HEK293 (cell line): ENCODE measurements at regions not wholly inside any gene's neighbourhood (a gene's known extent, or its start where the extent isn't known, plus 50 kb on each side); places are given as distances from the start of the nearest gene placed in this dataset.

Source experiments
- CTCF ChIA-PET: fragments of 350-600 bp; formaldehyde crosslinking; extraction: SDS; loops from one replicate; lab custom pipeline; 2021; ENCODE audit warnings: antibody characterized with exemption; lab: Yijun Ruan, JAX
- POLR2A ChIA-PET: fragments of 300-600 bp; formaldehyde crosslinking; extraction: SDS; loops from one replicate; lab custom pipeline; 2020; ENCODE audit warnings: antibody characterized with exemption, inconsistent platforms; lab: Yijun Ruan, JAX
- H3K27ac ChIP-seq: fragments of 200-500 bp; sonication (Bioruptor generic); 2 replicates; pipeline ENCODE4 v1.5.1; 2014; ENCODE audit warnings: low read depth, low read length, control low read depth, inconsistent platforms; ENCODE audit errors: extremely low read depth
- H3K36me3 ChIP-seq, 2 experiments: fragments of 200-500 bp in 1 of 2; sonication (Bioruptor generic) in 1 of 2; 1 replicate in 1 of 2; 2 replicates in 1 of 2; pipeline ENCODE4 v1.5.1; 2014 to 2017; ENCODE audit warnings: inconsistent platforms in 2 of 2, low read length in 2 of 2; ENCODE audit not compliant: control insufficient read depth in 2 of 2, insufficient read depth in 1 of 2
- H3K4me1 ChIP-seq: fragments of 200-500 bp; sonication (Bioruptor generic); 2 replicates; pipeline ENCODE4 v1.5.1; 2014; ENCODE audit warnings: mild to moderate bottlenecking, low read length, inconsistent platforms; ENCODE audit not compliant: control insufficient read depth, insufficient read depth
- H3K4me3 ChIP-seq: 2 replicates; pipeline ENCODE4 v1.5.1; 2011; ENCODE audit warnings: low read depth, mild to moderate bottlenecking, control low read depth, low read length, moderate library complexity
- H3K9me3 ChIP-seq: fragments of 200-500 bp; sonication (Bioruptor generic); 2 replicates; pipeline ENCODE4 v1.5.1; 2014; ENCODE audit warnings: low read depth, low read length, inconsistent platforms; ENCODE audit not compliant: control insufficient read depth, insufficient read depth
- FEZF1 ChIP-seq: fragments of 450-650 bp; formaldehyde crosslinking; IDR thresholded peaks from 2 replicates; pipeline ENCODE4 v1.5.1; 2016; ENCODE audit warnings: missing biosample characterization, missing genetic modification characterization
- KLF17 ChIP-seq: fragments of 450-650 bp; formaldehyde crosslinking; IDR thresholded peaks from 2 replicates; pipeline ENCODE4 v1.5.1; 2016; ENCODE audit warnings: missing biosample characterization, missing genetic modification characterization
- PATZ1 ChIP-seq: fragments of 450-650 bp; formaldehyde crosslinking; IDR thresholded peaks from 2 replicates; pipeline ENCODE4 v1.5.1; 2016; ENCODE audit warnings: missing biosample characterization, missing genetic modification characterization
- PBX3 ChIP-seq: sonication (generic); formaldehyde crosslinking; IDR thresholded peaks from 2 replicates; pipeline ENCODE4 v1.8.1; 2022; ENCODE audit warnings: mild to moderate bottlenecking, moderate library complexity, missing genetic modification reagents
- RBAK ChIP-seq: fragments of 450-650 bp; formaldehyde crosslinking; IDR thresholded peaks from 2 replicates; pipeline ENCODE4 v1.5.1; 2016; ENCODE audit warnings: missing biosample characterization, missing genetic modification characterization
- SP7 ChIP-seq: fragments of 450-650 bp; formaldehyde crosslinking; IDR thresholded peaks from 2 replicates; pipeline ENCODE4 v1.5.1; 2016; ENCODE audit warnings: missing biosample characterization, missing genetic modification characterization
- ZBTB48 ChIP-seq: fragments of 450-650 bp; formaldehyde crosslinking; IDR thresholded peaks from 2 replicates; pipeline ENCODE4 v1.5.1; 2016; ENCODE audit warnings: missing biosample characterization, missing genetic modification characterization
- ZFP37 ChIP-seq: fragments of 450-650 bp; formaldehyde crosslinking; IDR thresholded peaks from 2 replicates; pipeline ENCODE4 v1.5.1; 2016; ENCODE audit warnings: missing biosample characterization, missing genetic modification characterization
- ZFP41 ChIP-seq: fragments of 450-650 bp; formaldehyde crosslinking; IDR thresholded peaks from 2 replicates; pipeline ENCODE4 v1.5.1; 2016; ENCODE audit warnings: missing biosample characterization, missing genetic modification characterization, borderline replicate concordance
- ZNF112 ChIP-seq: fragments of 450-650 bp; formaldehyde crosslinking; IDR thresholded peaks from 2 replicates; pipeline ENCODE4 v1.5.0; 2017; ENCODE audit warnings: missing biosample characterization, missing genetic modification characterization
- ZNF133 ChIP-seq: fragments of 450-650 bp; formaldehyde crosslinking; IDR thresholded peaks from 2 replicates; pipeline ENCODE4 v1.5.1; 2016; ENCODE audit warnings: missing biosample characterization, missing genetic modification characterization
- ZNF148 ChIP-seq: fragments of 450-650 bp; formaldehyde crosslinking; IDR thresholded peaks from 2 replicates; pipeline ENCODE4 v1.5.0; 2017; ENCODE audit warnings: missing biosample characterization, missing genetic modification characterization, borderline replicate concordance
- ZNF157 ChIP-seq: fragments of 450-650 bp; formaldehyde crosslinking; IDR thresholded peaks from 2 replicates; pipeline ENCODE4 v1.5.1; 2016; ENCODE audit warnings: missing biosample characterization, missing genetic modification characterization
- ZNF239 ChIP-seq: fragments of 450-650 bp; formaldehyde crosslinking; IDR thresholded peaks from 2 replicates; pipeline ENCODE4 v1.5.1; 2016; ENCODE audit warnings: missing biosample characterization, missing genetic modification characterization
- ZNF324 ChIP-seq: fragments of 450-650 bp; formaldehyde crosslinking; IDR thresholded peaks from 2 replicates; pipeline ENCODE4 v1.5.1; 2016; ENCODE audit warnings: missing biosample characterization, missing genetic modification characterization
- ZNF514 ChIP-seq: fragments of 450-650 bp; formaldehyde crosslinking; IDR thresholded peaks from 2 replicates; pipeline ENCODE4 v1.5.1; 2016; ENCODE audit warnings: missing biosample characterization, missing genetic modification characterization
- ZNF521 ChIP-seq: fragments of 450-650 bp; formaldehyde crosslinking; IDR thresholded peaks from 2 replicates; pipeline ENCODE4 v1.5.1; 2017; ENCODE audit warnings: missing biosample characterization, mild to moderate bottlenecking, missing genetic modification characterization
- ZNF585B ChIP-seq: fragments of 450-650 bp; formaldehyde crosslinking; IDR thresholded peaks from 2 replicates; pipeline ENCODE4 v1.5.1; 2016; ENCODE audit warnings: missing biosample characterization, missing genetic modification characterization
- ZNF596 ChIP-seq: fragments of 450-650 bp; IDR thresholded peaks from 2 replicates; pipeline ENCODE4 v1.5.0; 2018; ENCODE audit warnings: missing biosample characterization, mild to moderate bottlenecking, missing genetic modification characterization, moderate library complexity
- ZNF677 ChIP-seq: fragments of 450-650 bp; IDR thresholded peaks from 2 replicates; pipeline ENCODE4 v1.5.0; 2018; ENCODE audit warnings: missing biosample characterization, mild to moderate bottlenecking, missing genetic modification characterization, moderate library complexity
- ZNF707 ChIP-seq: fragments of 450-650 bp; formaldehyde crosslinking; IDR thresholded peaks from 2 replicates; pipeline ENCODE4 v1.5.1; 2016; ENCODE audit warnings: missing biosample characterization, missing genetic modification characterization
- ZNF76 ChIP-seq: fragments of 450-650 bp; formaldehyde crosslinking; IDR thresholded peaks from 2 replicates; pipeline ENCODE4; 2016; ENCODE audit warnings: low read depth, missing biosample characterization, missing genetic modification characterization, borderline replicate concordance
- ZNF791 ChIP-seq: fragments of 450-650 bp; formaldehyde crosslinking; IDR thresholded peaks from 2 replicates; pipeline ENCODE4 v1.5.1; 2016; ENCODE audit warnings: missing biosample characterization, missing genetic modification characterization
- ZNF843 ChIP-seq: fragments of 450-650 bp; formaldehyde crosslinking; IDR thresholded peaks from 2 replicates; pipeline ENCODE4 v1.5.1; 2016; ENCODE audit warnings: missing biosample characterization, missing genetic modification characterization
- TF ChIP-seq, protein P1 (sequence below): fragments of 450-650 bp; formaldehyde crosslinking; IDR thresholded peaks from 2 replicates; pipeline ENCODE4 v1.5.1; 2017; ENCODE audit warnings: missing biosample characterization, missing genetic modification characterization
- TF ChIP-seq, protein P2 (sequence below): fragments of 450-650 bp; formaldehyde crosslinking; IDR thresholded peaks from 2 replicates; pipeline ENCODE4 v1.5.1; 2016; ENCODE audit warnings: missing biosample characterization, missing genetic modification characterization

- H3K36me3 ChIP-seq: no peaks in the 10 kb centered on the region
- POLR2A ChIA-PET: no interaction called here
- no peak overlapping the region for H3K27ac ChIP-seq
- no peaks in the 10 kb centered on the region for H3K4me1 ChIP-seq
- TF ChIP-seq ZNF791 (tag by site-specific recombination): no peak
- TF ChIP-seq ZNF585B (tag by site-specific recombination): no peak
- no peak for TF ChIP-seq ZNF677
- no peak for TF ChIP-seq ZFP41
- no peak for TF ChIP-seq ZNF596
- TF ChIP-seq, protein P1, sequence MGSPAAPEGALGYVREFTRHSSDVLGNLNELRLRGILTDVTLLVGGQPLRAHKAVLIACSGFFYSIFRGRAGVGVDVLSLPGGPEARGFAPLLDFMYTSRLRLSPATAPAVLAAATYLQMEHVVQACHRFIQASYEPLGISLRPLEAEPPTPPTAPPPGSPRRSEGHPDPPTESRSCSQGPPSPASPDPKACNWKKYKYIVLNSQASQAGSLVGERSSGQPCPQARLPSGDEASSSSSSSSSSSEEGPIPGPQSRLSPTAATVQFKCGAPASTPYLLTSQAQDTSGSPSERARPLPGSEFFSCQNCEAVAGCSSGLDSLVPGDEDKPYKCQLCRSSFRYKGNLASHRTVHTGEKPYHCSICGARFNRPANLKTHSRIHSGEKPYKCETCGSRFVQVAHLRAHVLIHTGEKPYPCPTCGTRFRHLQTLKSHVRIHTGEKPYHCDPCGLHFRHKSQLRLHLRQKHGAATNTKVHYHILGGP: no peak
- no peak for TF ChIP-seq ZFP37 (tag by site-specific recombination)
- TF ChIP-seq ZNF148 (tag by site-specific recombination): no peak
- no peak for TF ChIP-seq ZNF521 (tag by site-specific recombination)
- TF ChIP-seq, protein P2, sequence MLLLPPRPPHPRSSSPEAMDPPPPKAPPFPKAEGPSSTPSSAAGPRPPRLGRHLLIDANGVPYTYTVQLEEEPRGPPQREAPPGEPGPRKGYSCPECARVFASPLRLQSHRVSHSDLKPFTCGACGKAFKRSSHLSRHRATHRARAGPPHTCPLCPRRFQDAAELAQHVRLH (tag by site-specific recombination): no peak
- no peak for TF ChIP-seq ZNF514 (tag by site-specific recombination)
- TF ChIP-seq ZNF133 (tag by site-specific recombination): no peak
- CTCF ChIA-PET: no interaction called here
- no peak overlapping the region for H3K4me3 ChIP-seq
- H3K9me3 ChIP-seq: no peaks in the 10 kb centered on the region
Measured at GRCh38 chr18:39205565-39206195, 1640.1 kb upstream of the CELF4 start.

DNA sequence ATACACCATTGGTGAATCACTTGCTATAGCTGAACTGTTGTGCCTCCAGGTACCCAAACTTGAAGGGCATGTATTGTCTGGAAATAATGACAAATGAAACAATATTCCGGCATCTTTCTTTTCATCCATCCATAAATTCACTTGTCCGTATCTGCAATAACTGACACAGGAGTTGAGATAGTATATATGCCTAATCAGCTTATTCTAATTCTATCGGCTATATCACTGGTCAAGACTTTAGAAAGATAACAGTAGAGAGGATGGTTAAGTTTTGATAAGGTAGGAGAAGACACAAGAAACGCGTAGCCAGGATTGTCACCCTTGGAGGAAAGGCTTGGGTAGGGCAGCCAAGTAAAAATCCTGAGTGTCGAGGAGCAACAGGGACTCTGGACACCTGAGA lies 1634.6 kb upstream of the CELF4 start:
- no peak overlapping the region for H3K27ac ChIP-seq
- no peaks in the 10 kb centered on the region for H3K36me3 ChIP-seq
- H3K4me1 ChIP-seq: no peaks in the 10 kb centered on the region
- CTCF ChIA-PET: no interaction called here
- POLR2A ChIA-PET: no interaction called here
- no peak overlapping the region for H3K4me3 ChIP-seq
- no peaks in the 10 kb centered on the region for H3K9me3 ChIP-seq
- TF ChIP-seq RBAK (tag by site-specific recombination): no peak
- no peak for TF ChIP-seq SP7
- no peak for TF ChIP-seq ZNF157 (tag by site-specific recombination)
- TF ChIP-seq ZNF112 (tag by site-specific recombination): no peak
- TF ChIP-seq ZNF843: no peak
- TF ChIP-seq ZBTB48 (tag by site-specific recombination): no peak
- no peak for TF ChIP-seq KLF17 (tag by site-specific recombination)
- TF ChIP-seq ZNF239: no peak
- no peak for TF ChIP-seq ZNF76 (tag by site-specific recombination)
- TF ChIP-seq PATZ1 (tag by site-specific recombination): no peak
- no peak for TF ChIP-seq ZNF707 (tag by site-specific recombination)
- TF ChIP-seq, protein P1: no peak
- no peak for TF ChIP-seq ZNF324 (tag by site-specific recombination)
- TF ChIP-seq FEZF1 (tag by site-specific recombination): no peak
- no peak for TF ChIP-seq PBX3
- no peak for TF ChIP-seq ZNF596
